Osteoblast (primary cell): ENCODE measurements at regions not wholly inside any gene's neighbourhood (a gene's known extent, or its start where the extent isn't known, plus 50 kb on each side); places are given as distances from the start of the nearest gene placed in this dataset.

Experiments
- DNase-seq: peaks from one replicate; pipeline ENCODE4 v3.0.0; 2011; ENCODE audit warnings: low spot score, mixed read lengths; ENCODE audit not compliant: insufficient read length; ENCODE audit errors: missing footprints
- H2AFZ ChIP-seq: 2 replicates; pipeline ENCODE4 v1.6.0; 2011; ENCODE audit warnings: mild to moderate bottlenecking, low read length
- H3K27ac ChIP-seq: 2 replicates; pipeline ENCODE4 v1.5.1; 2011; ENCODE audit warnings: mild to moderate bottlenecking, low read depth, low read length, moderate library complexity
- H3K27me3 ChIP-seq: 2 replicates; pipeline ENCODE4 v1.6.0; 2012; ENCODE audit warnings: mild to moderate bottlenecking, control low read depth, inconsistent platforms, low read length, moderate library complexity; ENCODE audit not compliant: insufficient read depth
- H3K36me3 ChIP-seq: 2 replicates; pipeline ENCODE4 v1.5.1; 2011; ENCODE audit warnings: mild to moderate bottlenecking, low read length, control low read depth, moderate library complexity; ENCODE audit not compliant: insufficient read depth
- H3K4me1 ChIP-seq: 2 replicates; pipeline ENCODE4 v1.5.1; 2011; ENCODE audit warnings: mild to moderate bottlenecking, low read length, control low read depth, moderate library complexity; ENCODE audit not compliant: insufficient read depth
- H3K4me2 ChIP-seq: 2 replicates; pipeline ENCODE4 v1.6.0; 2011; ENCODE audit warnings: mild to moderate bottlenecking, low read length; ENCODE audit not compliant: insufficient read depth
- H3K4me3 ChIP-seq: fragments of 200-600 bp; sonication (generic); 3 replicates; pipeline ENCODE4 v1.5.1; 2012; ENCODE audit warnings: mild to moderate bottlenecking, low read length, inconsistent platforms; ENCODE audit not compliant: insufficient read depth
- H3K79me2 ChIP-seq: 2 replicates; pipeline ENCODE4 v1.6.0; 2012; ENCODE audit warnings: mild to moderate bottlenecking, low read length, control low read depth, inconsistent platforms; ENCODE audit not compliant: insufficient read depth
- H3K9me3 ChIP-seq: 2 replicates; pipeline ENCODE4 v1.5.1; 2011; ENCODE audit warnings: low read depth, low read length, control low read depth
- H4K20me1 ChIP-seq: 2 replicates; pipeline ENCODE4 v1.6.0; 2012; ENCODE audit warnings: mild to moderate bottlenecking, low read length, control low read depth; ENCODE audit not compliant: insufficient read depth
- CTCF ChIP-seq: IDR thresholded peaks from 2 replicates; pipeline ENCODE4 v1.5.1; 2011; ENCODE audit warnings: mild to moderate bottlenecking, low read depth, low read length, moderate library complexity; ENCODE audit errors: extremely low read depth

GRCh38 chr14:83709116-83709515 is 1820.8 kb upstream of the FLRT2 start:
- Histone ChIP-seq H3K27ac (no peak overlapping the region), H3K79me2 (no peaks in the 10 kb centered on the region), H3K27me3 (no peaks in the 10 kb centered on the region), H2AFZ (no peak overlapping the region), H3K9me3 (peaks cover 3% of the 10 kb centered on the region), H4K20me1 (no peaks in the 10 kb centered on the region), H3K4me3 (no peak overlapping the region), H3K4me1 (no peaks in the 10 kb centered on the region), H3K36me3 (no peaks in the 10 kb centered on the region), H3K4me2 (no peak overlapping the region)
- no peak for TF ChIP-seq CTCF
- no peak for DNase-seq

GRCh38 chr14:83711046-83711445 is 1818.9 kb upstream of the FLRT2 start:
- H3K79me2 ChIP-seq, result no peaks in the 10 kb centered on the region
- no peak overlapping the region for H3K4me3 ChIP-seq
- H3K36me3 ChIP-seq, result no peaks in the 10 kb centered on the region
- no peaks in the 10 kb centered on the region for H3K27me3 ChIP-seq
- no peak for DNase-seq
- no peak overlapping the region for H3K4me2 ChIP-seq
- no peak overlapping the region for H2AFZ ChIP-seq
- H3K27ac ChIP-seq, result no peak overlapping the region
- no peak for TF ChIP-seq CTCF
- H3K9me3 ChIP-seq, result peaks cover 3% of the 10 kb centered on the region
- H3K4me1 ChIP-seq, result no peaks in the 10 kb centered on the region
- no peaks in the 10 kb centered on the region for H4K20me1 ChIP-seq

DNA sequence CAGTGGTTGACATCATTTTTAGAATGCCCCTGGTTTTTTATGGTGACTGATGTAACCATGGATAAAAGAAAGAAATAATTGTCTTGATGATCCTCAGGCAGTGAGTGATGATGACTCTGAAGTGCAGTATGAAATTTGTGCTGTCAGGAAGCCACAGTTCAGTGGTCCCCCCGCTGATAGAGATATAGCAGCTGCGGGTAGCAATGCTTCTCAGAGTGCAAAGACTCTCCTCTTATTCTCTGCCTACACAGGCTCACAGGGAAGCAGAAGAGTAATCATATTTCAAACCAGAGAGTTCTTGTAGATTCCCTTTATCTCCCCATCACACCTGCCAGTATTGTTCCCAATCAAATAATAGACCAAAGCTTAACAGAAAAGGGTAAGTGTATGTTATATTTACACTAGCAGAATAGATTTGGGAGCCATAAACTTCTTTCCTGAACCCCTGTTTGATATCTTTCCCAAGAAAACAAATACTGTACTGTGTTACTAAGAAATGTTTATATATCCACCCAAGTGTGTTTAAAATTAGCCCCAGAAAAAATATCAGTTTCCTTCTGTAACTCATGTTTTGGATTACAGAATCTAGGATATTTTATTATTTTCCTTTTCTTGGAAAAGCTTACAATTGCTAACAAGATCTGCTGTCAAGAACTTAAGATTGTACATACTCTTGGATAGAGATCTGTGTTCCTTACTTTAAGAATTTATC is 1817.4 kb upstream of the FLRT2 start:
- no peaks in the 10 kb centered on the region for H3K36me3 ChIP-seq
- TF ChIP-seq CTCF, result no peak
- H4K20me1 ChIP-seq, result no peaks in the 10 kb centered on the region
- no peaks in the 10 kb centered on the region for H3K27me3 ChIP-seq
- H2AFZ ChIP-seq, result no peak overlapping the region
- H3K4me2 ChIP-seq, result no peak overlapping the region
- H3K27ac ChIP-seq, result no peak overlapping the region
- no peaks in the 10 kb centered on the region for H3K79me2 ChIP-seq
- DNase-seq, result no peak
- no peak overlapping the region for H3K4me3 ChIP-seq
- peaks cover 3% of the 10 kb centered on the region for H3K9me3 ChIP-seq
- H3K4me1 ChIP-seq, result no peaks in the 10 kb centered on the region

- no peaks in the 10 kb centered on the region for H3K79me2 ChIP-seq
- H3K4me2 ChIP-seq, result no peak overlapping the region
- no peaks in the 10 kb centered on the region for H3K4me1 ChIP-seq
- H3K4me3 ChIP-seq, result no peak overlapping the region
- H4K20me1 ChIP-seq, result no peaks in the 10 kb centered on the region
- no peaks in the 10 kb centered on the region for H3K27me3 ChIP-seq
- H3K9me3 ChIP-seq, result peaks cover 3% of the 10 kb centered on the region
- TF ChIP-seq CTCF, result no peak
- no peak overlapping the region for H3K27ac ChIP-seq
- H2AFZ ChIP-seq, result no peak overlapping the region
- no peak for DNase-seq
- no peaks in the 10 kb centered on the region for H3K36me3 ChIP-seq
These were observed 1816.2 kb upstream of the FLRT2 start for GRCh38 chr14:83713732-83714131.
